SU-DHL-6 (cell line): ENCODE measurements at regions not wholly inside any gene's neighbourhood (a gene's known extent, or its start where the extent isn't known, plus 50 kb on each side); places are given as distances from the start of the nearest gene placed in this dataset.

Experiments used
- H2AFZ ChIP-seq: fragments of 200-600 bp; sonication (generic); 2 replicates; pipeline ENCODE4 v1.6.1; 2014; ENCODE audit warnings: low read depth, mild to moderate bottlenecking, moderate library complexity, mixed read lengths, antibody characterized with exemption, low read length; ENCODE audit not compliant: severe bottlenecking
- H3F3A ChIP-seq: fragments of 200-600 bp; shearing (Covaris generic); 2 replicates; pipeline ENCODE4 v1.6.0; 2016; ENCODE audit warnings: antibody characterized with exemption, mild to moderate bottlenecking; ENCODE audit not compliant: insufficient read depth
- H3K27ac ChIP-seq: fragments of 200-600 bp; sonication (generic); 2 replicates; pipeline ENCODE4 v1.5.1; 2016; ENCODE audit warnings: low read depth, mild to moderate bottlenecking, low read length, moderate library complexity, mixed read lengths
- H3K27me3 ChIP-seq: fragments of 200-600 bp; sonication (generic), shearing (Covaris generic); 2 replicates; pipeline ENCODE4 v1.6.0; 2014; ENCODE audit warnings: mild to moderate bottlenecking, low read length
- H3K36me3 ChIP-seq: fragments of 200-600 bp; sonication (generic); 2 replicates; pipeline ENCODE4 v1.6.1; 2014; ENCODE audit warnings: mild to moderate bottlenecking, low read length, mixed read lengths
- H3K4me2 ChIP-seq: fragments of 300-600, 200-600 bp; shearing (Covaris generic), sonication (generic); 2 replicates; pipeline ENCODE4 v1.6.0; 2014; ENCODE audit warnings: low read length, low read depth, mild to moderate bottlenecking; ENCODE audit not compliant: poor library complexity, severe bottlenecking
- H3K4me3 ChIP-seq: fragments of 200-600 bp; sonication (generic); 2 replicates; pipeline ENCODE4 v1.5.1; 2014; ENCODE audit warnings: antibody characterized with exemption, low read length, mild to moderate bottlenecking, mixed read lengths; ENCODE audit not compliant: insufficient read depth, poor library complexity, severe bottlenecking
- H3K79me2 ChIP-seq: fragments of 200-600 bp; sonication (generic); 2 replicates; pipeline ENCODE4 v1.6.1; 2014; ENCODE audit warnings: mild to moderate bottlenecking, low read length, moderate library complexity; ENCODE audit not compliant: insufficient read depth
- H3K9ac ChIP-seq: fragments of 200-600 bp; sonication (generic); 2 replicates; pipeline ENCODE4 v1.7.0; 2014; ENCODE audit warnings: mild to moderate bottlenecking, low read length
- H3K9me2 ChIP-seq: fragments of 200-600 bp; sonication (generic); replicated peaks from 2 replicates; pipeline ENCODE4 v1.6.1; 2014; ENCODE audit warnings: low read length; ENCODE audit not compliant: insufficient read depth
- H3K9me3 ChIP-seq: fragments of 200-600 bp; sonication (generic); 2 replicates; pipeline ENCODE4 v1.6.1; 2014; ENCODE audit warnings: low read length, mixed read lengths; ENCODE audit not compliant: insufficient read depth
- H4K20me1 ChIP-seq: fragments of 200-600 bp; sonication (generic); 2 replicates; pipeline ENCODE4 v1.6.1; 2014; ENCODE audit warnings: low read depth, mild to moderate bottlenecking, antibody characterized with exemption, low read length, moderate library complexity, mixed read lengths
- CTCF ChIP-seq: fragments of 200-600 bp; sonication (generic); IDR thresholded peaks from one replicate; pipeline ENCODE4 v1.5.1; 2017; ENCODE audit warnings: antibody characterized with exemption, mild to moderate bottlenecking, low read length, moderate library complexity; ENCODE audit not compliant: insufficient read depth, poor library complexity, severe bottlenecking
- EZH2phosphoT487 ChIP-seq: fragments of 200-600 bp; sonication (generic), shearing (Covaris generic); conservative IDR thresholded peaks from 2 replicates; pipeline ENCODE4 v1.6.1; 2018; ENCODE audit warnings: mild to moderate bottlenecking, antibody characterized with exemption, low read length, moderate library complexity, mixed read lengths

- Histone ChIP-seq H3K4me3 (no peak overlapping the region), H3K27ac (no peak overlapping the region), H3K9ac (no peak overlapping the region), H3K9me2 (no peaks in the 10 kb centered on the region), H3K27me3 (no peaks in the 10 kb centered on the region), H3K4me2 (no peak overlapping the region), H3K9me3 (no peaks in the 10 kb centered on the region), H4K20me1 (no peaks in the 10 kb centered on the region), H3K79me2 (no peaks in the 10 kb centered on the region), H2AFZ (no peak overlapping the region), H3F3A (no peaks in the 10 kb centered on the region), H3K36me3 (no peaks in the 10 kb centered on the region)
- TF ChIP-seq EZH2phosphoT487 (no peak), CTCF (no peak)
Measured at GRCh38 chr17:31650756-31651520, 208.1 kb downstream of the COPRS start.

GRCh38 chr17:31649302-31649701 is 209.7 kb downstream of the COPRS start:
- no peak overlapping the region for H2AFZ ChIP-seq
- no peak overlapping the region for H3K27ac ChIP-seq
- no peaks in the 10 kb centered on the region for H4K20me1 ChIP-seq
- H3K36me3 ChIP-seq, result no peaks in the 10 kb centered on the region
- no peaks in the 10 kb centered on the region for H3K79me2 ChIP-seq
- H3K9me3 ChIP-seq, result no peaks in the 10 kb centered on the region
- no peaks in the 10 kb centered on the region for H3F3A ChIP-seq
- H3K9me2 ChIP-seq, result no peaks in the 10 kb centered on the region
- no peak for TF ChIP-seq EZH2phosphoT487
- no peak for TF ChIP-seq CTCF
- no peaks in the 10 kb centered on the region for H3K27me3 ChIP-seq
- no peak overlapping the region for H3K4me3 ChIP-seq
- no peak overlapping the region for H3K4me2 ChIP-seq
- H3K9ac ChIP-seq, result no peak overlapping the region

- H2AFZ ChIP-seq, result no peak overlapping the region
- H3K9me3 ChIP-seq, result no peaks in the 10 kb centered on the region
Measured at GRCh38 chr17:31647661-31648060, 211.4 kb downstream of the COPRS start.

More at GRCh38 chr17:31647661-31648060, 211.4 kb downstream of the COPRS start:
- Histone ChIP-seq H3K9ac (no peak overlapping the region), H3K4me3 (no peak overlapping the region), H3K36me3 (no peaks in the 10 kb centered on the region), H3K9me2 (no peaks in the 10 kb centered on the region), H3K27me3 (no peaks in the 10 kb centered on the region), H3K27ac (no peak overlapping the region), H4K20me1 (no peaks in the 10 kb centered on the region), H3K79me2 (no peaks in the 10 kb centered on the region), H3F3A (no peaks in the 10 kb centered on the region), H3K4me2 (no peak overlapping the region)
- no peak for TF ChIP-seq CTCF
- TF ChIP-seq EZH2phosphoT487, result no peak
